ENCODE measurements at regions not wholly inside any gene's neighbourhood (a gene's known extent, or its start where the extent isn't known, plus 50 kb on each side); places are given as distances from the start of the nearest gene placed in this dataset.

GRCh38 chr6:106033806-106034205, 52.3 kb upstream of the PRDM1 start:
- TF ChIP-seq ZBTB1 (CRISPR knock-in tag; IDR thresholded peaks at IDR 0.05; ENCODE audit: borderline replicate concordance) (no peak), ATF7 (IDR thresholded peaks at IDR 0.05) (no peak), ATF7 (CRISPR knock-in tag; IDR thresholded peaks at IDR 0.05) (no peak), EP300 (IDR thresholded peaks at IDR 0.05; ENCODE audit: low read depth in 2 of 2, low read length in 2 of 2) (no peak), EP300 (CRISPR knock-in tag; IDR thresholded peaks at IDR 0.05; ENCODE audit: borderline replicate concordance) (no peak), ZFP41 (CRISPR knock-in tag; IDR thresholded peaks at IDR 0.05; ENCODE audit: borderline replicate concordance) (no peak), MED1 (CRISPR knock-in tag; IDR thresholded peaks at IDR 0.05) (no peak)
